ENCODE measurements at regions not wholly inside any gene's neighbourhood (a gene's known extent, or its start where the extent isn't known, plus 50 kb on each side); places are given as distances from the start of the nearest gene placed in this dataset.

GRCh38 chr15:46636206-46636605 lies 1001.4 kb downstream of the SQOR start:
- H3K27ac ChIP-seq (ENCODE audit: low read depth, low read length), result no peak overlapping the region

GRCh38 chr15:46644501-46645481 lies 1010.0 kb downstream of the SQOR start:
- Histone ChIP-seq H3K27ac (ENCODE audit: low read depth, low read length) (no peak overlapping the region), H3K4me2 (ENCODE audit: low read length) (no peak overlapping the region), H3K79me2 (ENCODE audit: control insufficient read depth, low read length) (no peaks in the 10 kb centered on the region), H3K4me3 (ENCODE audit: low read length) (no peak overlapping the region), H3K27me3 (ENCODE audit: control insufficient read depth, low read length) (no peaks in the 10 kb centered on the region), H3K9me2 (replicated peaks; ENCODE audit: control insufficient read depth, low read length) (no peaks in the 10 kb centered on the region), H4K20me1 (ENCODE audit: control insufficient read depth, insufficient read depth, low read depth, low read length) (no peaks in the 10 kb centered on the region), H3K36me3 (ENCODE audit: control insufficient read depth, low read length) (no peaks in the 10 kb centered on the region), H3K9me3 (ENCODE audit: control insufficient read depth, insufficient read depth, low read length) (0 out of 2 replicates have a peak, but pooled peaks cover 3% of the 10 kb centered on the region), H3F3A (ENCODE audit: control insufficient read depth, insufficient read depth) (no peaks in the 10 kb centered on the region), H3K4me1 (ENCODE audit: control insufficient read depth, low read length) (no peaks in the 10 kb centered on the region)
- TF ChIP-seq EZH2phosphoT487 (IDR thresholded peaks at IDR 0.05; ENCODE audit: borderline replicate concordance, low read length) (no peak), CTCF (IDR thresholded peaks at IDR 0.05; ENCODE audit: low read depth, low read length, poor library complexity, severe bottlenecking) (no peak)

More at GRCh38 chr15:46636206-46636605, 1001.4 kb downstream of the SQOR start:
- H3K9me3 ChIP-seq (ENCODE audit: control insufficient read depth, insufficient read depth, low read length), result no peaks in the 10 kb centered on the region
- H3K4me3 ChIP-seq (ENCODE audit: low read length), result no peak overlapping the region
- no peak overlapping the region for H3K4me2 ChIP-seq (ENCODE audit: low read length)
- no peaks in the 10 kb centered on the region for H3K79me2 ChIP-seq (ENCODE audit: control insufficient read depth, low read length)
- TF ChIP-seq EZH2phosphoT487 (IDR thresholded peaks at IDR 0.05; ENCODE audit: borderline replicate concordance, low read length) (no peak), CTCF (IDR thresholded peaks at IDR 0.05; ENCODE audit: low read depth, low read length, poor library complexity, severe bottlenecking) (no peak)
- no peaks in the 10 kb centered on the region for H3K9me2 ChIP-seq (replicated peaks; ENCODE audit: control insufficient read depth, low read length)
- H3K4me1 ChIP-seq (ENCODE audit: control insufficient read depth, low read length), result no peaks in the 10 kb centered on the region
- no peaks in the 10 kb centered on the region for H4K20me1 ChIP-seq (ENCODE audit: control insufficient read depth, insufficient read depth, low read depth, low read length)
- no peaks in the 10 kb centered on the region for H3K36me3 ChIP-seq (ENCODE audit: control insufficient read depth, low read length)
- H3F3A ChIP-seq (ENCODE audit: control insufficient read depth, insufficient read depth), result no peaks in the 10 kb centered on the region
- H3K27me3 ChIP-seq (ENCODE audit: control insufficient read depth, low read length), result no peaks in the 10 kb centered on the region

- H3K9me2 ChIP-seq (replicated peaks; ENCODE audit: control insufficient read depth, low read length), result no peaks in the 10 kb centered on the region
- H3F3A ChIP-seq (ENCODE audit: control insufficient read depth, insufficient read depth), result no peaks in the 10 kb centered on the region
- no peaks in the 10 kb centered on the region for H3K27me3 ChIP-seq (ENCODE audit: control insufficient read depth, low read length)
- no peaks in the 10 kb centered on the region for H4K20me1 ChIP-seq (ENCODE audit: control insufficient read depth, insufficient read depth, low read depth, low read length)
- 0 out of 2 replicates have a peak, but pooled peaks cover 3% of the 10 kb centered on the region for H3K9me3 ChIP-seq (ENCODE audit: control insufficient read depth, insufficient read depth, low read length)
- no peaks in the 10 kb centered on the region for H3K79me2 ChIP-seq (ENCODE audit: control insufficient read depth, low read length)
- H3K4me3 ChIP-seq (ENCODE audit: low read length), result no peak overlapping the region
- H3K27ac ChIP-seq (ENCODE audit: low read depth, low read length), result no peak overlapping the region
- no peaks in the 10 kb centered on the region for H3K4me1 ChIP-seq (ENCODE audit: control insufficient read depth, low read length)
- H3K4me2 ChIP-seq (ENCODE audit: low read length), result no peak overlapping the region
- no peak for TF ChIP-seq EZH2phosphoT487 (IDR thresholded peaks at IDR 0.05; ENCODE audit: borderline replicate concordance, low read length)
- no peak for TF ChIP-seq CTCF (IDR thresholded peaks at IDR 0.05; ENCODE audit: low read depth, low read length, poor library complexity, severe bottlenecking)
- no peaks in the 10 kb centered on the region for H3K36me3 ChIP-seq (ENCODE audit: control insufficient read depth, low read length)
Measured at GRCh38 chr15:46646490-46646889, 1011.7 kb downstream of the SQOR start.
